HG03103 (cell line): ENCODE measurements at regions not wholly inside any gene's neighbourhood (a gene's known extent, or its start where the extent isn't known, plus 50 kb on each side); places are given as distances from the start of the nearest gene placed in this dataset.

Experiments
- ATAC-seq: cut with Tn5 transposase; IDR thresholded peaks from one replicate; pipeline ENCODE4 v1.9.1; 2021; ENCODE audit warnings: low read depth; ENCODE audit not compliant: unreplicated experiment

DNA sequence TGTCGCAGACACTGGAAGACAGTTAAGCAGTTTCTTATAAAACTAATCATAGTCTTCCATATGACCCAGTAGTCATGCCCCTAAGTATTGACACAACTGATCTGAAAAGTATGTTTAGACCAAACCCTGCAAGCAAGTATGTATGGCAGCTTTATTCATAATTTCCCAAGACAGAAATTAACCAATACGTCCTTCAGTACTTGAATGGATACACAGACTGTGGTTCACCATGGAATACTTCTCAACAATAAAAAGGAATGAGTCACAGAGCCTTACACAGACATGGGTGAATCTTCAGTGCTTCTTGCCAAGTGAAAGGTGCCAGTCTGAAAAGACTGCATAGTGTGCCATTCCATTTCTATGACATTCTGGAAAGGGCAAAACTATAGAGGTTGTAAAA lies 50.2 kb upstream of the AKR1E2 start:
- ATAC-seq: no peak

- no peak for ATAC-seq
These were observed 53.8 kb upstream of the AKR1E2 start for GRCh38 chr10:4772202-4772570.

- ATAC-seq: no peak
These were observed 54.3 kb upstream of the AKR1E2 start for GRCh38 chr10:4771554-4772201.

- ATAC-seq: no peak
These were observed 55.0 kb upstream of the AKR1E2 start for GRCh38 chr10:4770801-4771553.

DNA sequence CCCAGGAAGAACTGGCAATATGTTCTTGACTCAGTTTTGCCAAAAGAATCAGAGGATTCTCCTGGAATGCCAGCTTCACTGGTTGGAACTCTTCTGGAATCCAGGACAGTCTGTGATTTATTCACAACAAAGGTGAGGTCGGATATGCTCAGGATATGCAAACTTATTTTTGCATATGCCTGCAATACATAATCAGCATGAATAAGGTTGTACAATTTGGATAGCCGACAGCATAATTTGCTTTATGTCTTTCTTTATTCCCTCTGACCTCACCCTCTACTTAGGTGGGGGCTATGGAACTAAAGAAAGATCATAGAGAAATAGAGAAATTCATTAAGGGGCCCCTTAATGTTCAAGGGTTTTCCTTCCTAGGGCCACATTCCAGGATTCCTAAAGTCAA lies 57.6 kb upstream of the AKR1E2 start:
- no peak for ATAC-seq

DNA sequence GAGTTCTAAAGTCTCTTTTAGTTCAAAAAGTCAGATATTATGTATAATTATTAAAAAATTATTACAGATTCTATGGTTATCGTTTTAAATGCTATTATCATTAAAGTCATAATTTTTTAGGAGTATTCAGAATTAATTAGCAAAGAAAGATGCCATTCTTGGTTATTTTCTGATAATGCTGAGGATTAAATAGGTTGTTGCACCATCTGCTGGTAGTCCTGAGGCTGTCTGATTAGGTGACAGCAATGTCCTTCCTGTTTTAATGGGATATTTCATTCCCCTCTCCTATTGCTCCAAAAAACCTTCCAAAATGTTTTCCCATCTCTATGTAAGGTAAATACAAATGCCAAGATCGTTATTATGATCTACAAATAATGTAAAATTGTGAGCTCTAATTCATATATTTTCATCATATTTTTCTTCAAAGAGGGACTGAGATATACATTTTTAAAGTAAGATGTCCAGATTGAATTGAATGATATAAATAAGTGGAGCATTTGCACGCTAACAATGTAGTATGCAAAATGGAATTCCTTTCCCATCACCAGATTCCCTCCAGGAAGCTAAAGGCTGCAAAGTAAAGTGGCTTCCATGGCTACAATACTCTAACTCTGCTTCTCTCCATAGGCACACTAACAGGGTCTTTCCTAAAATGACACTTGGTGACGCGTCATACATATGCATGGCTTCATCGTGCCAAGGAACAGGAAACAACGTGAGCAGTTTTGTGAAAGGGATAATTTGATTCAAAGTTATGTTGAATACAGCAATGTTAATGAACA lies 58.8 kb upstream of the AKR1E2 start:
- no peak for ATAC-seq

- ATAC-seq: no peak
These were observed 59.6 kb upstream of the AKR1E2 start for GRCh38 chr10:4766454-4766853.

DNA sequence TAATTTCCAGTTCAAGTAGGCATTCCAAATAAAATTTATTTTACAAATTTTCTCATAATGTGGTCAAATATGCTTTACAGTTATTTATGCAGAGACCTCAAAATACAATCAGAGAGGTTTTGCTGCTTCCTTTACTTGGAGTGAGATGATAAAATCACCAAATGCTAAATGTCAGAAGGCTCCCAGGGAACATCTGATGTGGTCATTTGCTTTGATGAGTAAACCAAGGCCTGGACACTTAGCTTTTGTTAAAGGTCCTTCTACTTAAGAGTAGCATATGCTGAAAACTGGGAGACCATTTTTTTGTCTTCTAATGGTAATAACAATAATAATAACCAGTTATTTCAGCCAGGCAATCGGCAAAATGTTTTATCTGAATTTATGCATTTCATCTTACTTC lies 60.6 kb upstream of the AKR1E2 start:
- no peak for ATAC-seq

DNA sequence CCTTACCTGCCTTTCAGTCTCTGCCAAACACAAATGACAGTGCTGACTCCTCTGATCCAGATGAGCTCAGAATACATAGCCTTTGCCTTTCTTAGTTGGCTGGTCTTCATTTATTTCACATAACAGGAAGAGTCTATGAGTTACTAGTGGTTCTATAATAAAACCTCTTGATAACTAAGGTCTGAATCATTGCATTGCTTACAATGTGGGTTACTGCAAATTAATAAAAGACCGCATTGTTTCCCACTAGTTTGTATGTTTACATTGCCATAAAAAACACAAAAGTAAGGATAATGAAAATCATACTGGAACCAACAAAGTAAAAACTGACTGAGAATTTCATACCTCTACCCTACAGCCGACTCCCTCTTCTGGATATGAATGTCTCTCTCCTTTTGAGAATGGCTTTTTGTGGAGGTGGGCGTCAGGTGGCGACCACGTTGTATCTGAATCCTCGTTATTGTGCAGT lies 62.0 kb upstream of the AKR1E2 start:
- no peak for ATAC-seq

- no peak for ATAC-seq
These were observed 62.5 kb upstream of the AKR1E2 start for GRCh38 chr10:4763513-4763912.

DNA sequence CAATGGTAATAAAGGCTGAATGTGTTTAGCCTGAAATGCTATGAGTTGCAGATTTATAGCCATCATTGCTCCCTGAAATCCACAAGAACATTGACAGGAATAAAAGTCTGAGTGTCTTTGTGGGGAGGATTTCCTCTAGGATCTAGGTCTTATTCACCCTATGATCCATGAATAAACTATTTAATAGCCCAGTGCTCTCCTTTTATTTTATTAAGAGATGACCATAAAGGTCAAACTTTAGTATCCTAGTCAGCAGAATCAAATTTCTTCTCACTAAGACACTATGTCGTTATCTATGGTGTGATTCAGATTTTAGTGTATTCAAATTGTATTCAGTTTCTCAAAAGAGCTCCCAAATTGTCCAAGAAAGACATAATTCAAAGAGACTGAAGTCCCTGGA lies 67.8 kb upstream of the AKR1E2 start:
- ATAC-seq: no peak

GRCh38 chr10:4755286-4755989 lies 70.6 kb upstream of the AKR1E2 start:
- no peak for ATAC-seq

- no peak for ATAC-seq
These were observed 71.9 kb upstream of the AKR1E2 start for GRCh38 chr10:4754143-4754542.

GRCh38 chr10:4751211-4751610 lies 74.8 kb upstream of the AKR1E2 start:
- ATAC-seq: no peak

GRCh38 chr10:4749271-4749574 lies 76.8 kb upstream of the AKR1E2 start:
- no peak for ATAC-seq

DNA sequence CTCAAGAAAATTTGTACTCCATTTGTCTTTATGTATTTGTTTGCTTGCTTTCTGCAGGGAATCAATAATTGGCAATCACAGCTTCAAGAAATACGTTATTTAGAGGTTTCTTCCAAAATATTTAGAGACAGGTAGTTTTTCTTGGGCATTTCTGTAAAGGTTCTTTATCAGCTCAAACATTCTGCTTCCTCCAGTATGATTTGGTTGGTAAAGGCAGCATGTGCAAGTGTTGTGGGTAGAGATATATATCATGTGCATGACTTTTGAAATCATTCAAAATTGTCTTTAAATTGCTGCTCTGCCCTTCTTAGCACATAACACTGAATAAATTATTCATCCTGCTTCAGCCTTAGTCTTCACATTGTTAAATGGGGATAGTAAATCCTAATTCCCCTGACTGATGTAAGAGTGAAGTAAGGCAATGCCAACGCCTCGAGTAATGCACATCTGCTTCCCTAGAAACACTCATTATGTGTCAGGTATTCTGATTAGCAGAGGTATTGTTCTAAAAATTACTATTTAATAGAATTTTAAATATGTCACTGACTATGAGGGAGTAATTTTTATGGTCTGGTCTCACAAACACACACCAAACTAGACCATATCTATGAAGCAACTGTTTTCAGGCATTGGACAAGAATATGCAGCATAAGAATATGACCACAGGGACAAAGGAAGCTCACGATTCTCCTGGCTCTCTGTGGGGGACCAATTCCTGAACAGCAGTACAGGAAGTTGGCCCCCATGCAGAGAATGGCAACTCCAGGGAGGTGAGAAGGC lies 77.3 kb upstream of the AKR1E2 start:
- no peak for ATAC-seq

- ATAC-seq: no peak
These were observed 83.8 kb upstream of the AKR1E2 start for GRCh38 chr10:4742217-4742616.

DNA sequence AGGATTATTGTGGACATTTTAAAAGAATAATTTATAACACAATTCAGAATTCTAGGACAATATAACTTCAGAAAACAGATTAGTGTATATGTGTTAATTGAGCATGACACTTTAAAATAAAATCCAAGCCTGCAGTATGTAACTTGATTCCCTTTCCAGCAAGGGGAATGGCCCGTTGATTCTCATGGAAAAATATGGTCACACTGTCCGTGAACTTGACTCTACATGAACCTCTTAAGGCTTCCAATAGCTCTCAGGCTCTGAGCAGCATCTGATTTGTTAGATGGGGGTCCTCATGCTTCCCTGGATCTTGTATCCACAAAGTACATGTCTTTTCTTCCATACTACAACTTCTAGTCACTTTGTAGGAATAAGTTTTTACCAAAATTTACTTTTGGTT lies 85.5 kb upstream of the AKR1E2 start:
- ATAC-seq: no peak

DNA sequence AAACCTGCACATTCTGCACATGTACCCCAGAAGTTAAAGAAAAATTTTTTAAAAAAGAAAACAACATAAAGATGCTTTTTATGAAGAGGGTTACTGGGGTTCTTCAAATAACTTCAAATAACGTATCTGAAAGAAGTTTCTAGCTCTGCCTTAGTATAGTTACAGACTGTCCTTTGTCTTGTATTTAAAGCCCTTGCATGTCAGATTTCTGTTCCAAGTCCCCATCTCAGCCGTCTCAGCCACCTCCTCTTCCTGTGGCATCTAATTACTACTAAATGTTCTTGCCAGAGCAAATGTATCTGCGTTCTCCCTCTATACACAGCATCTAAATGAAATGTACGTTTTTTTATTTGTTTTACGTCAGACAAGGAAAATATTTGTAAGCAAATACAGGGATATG lies 89.4 kb upstream of the AKR1E2 start:
- ATAC-seq: no peak

DNA sequence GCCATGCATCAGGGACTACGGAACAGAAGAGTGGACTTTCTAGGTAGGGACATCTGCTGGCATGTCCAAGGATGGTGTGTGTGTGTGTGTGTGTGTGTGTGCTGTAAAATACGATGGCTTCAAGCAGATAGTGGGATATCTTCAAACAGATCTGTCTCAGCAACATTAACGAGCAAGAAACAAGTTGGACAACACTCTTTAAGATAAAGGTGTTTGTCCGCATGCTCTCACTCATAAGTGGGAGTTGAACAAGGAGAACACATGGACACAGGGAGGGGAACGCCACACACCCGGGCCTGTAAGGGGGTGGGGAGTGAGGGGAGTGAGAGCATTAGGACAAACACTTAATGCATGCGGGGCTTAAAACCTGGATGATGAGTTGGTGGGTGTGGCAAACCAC lies 89.8 kb upstream of the AKR1E2 start:
- no peak for ATAC-seq
